ENCODE measurements at regions not wholly inside any gene's neighbourhood (a gene's known extent, or its start where the extent isn't known, plus 50 kb on each side); places are given as distances from the start of the nearest gene placed in this dataset.
"Not testable (repeated sequence)": the region's sequence is repeated elsewhere in the genome, so short reads cannot be mapped to it uniquely, and the experiment has no call there.

GRCh38 chr17:53058031-53058430, 764.7 kb upstream of the KIF2B start:
- DNase-seq (ENCODE audit: low spot score): peak; percentile 26

GRCh38 chr17:53046781-53047180, 775.9 kb upstream of the KIF2B start:
- no peak for DNase-seq (ENCODE audit: low spot score)

- DNase-seq (ENCODE audit: low spot score): no peak
These were observed 782.7 kb upstream of the KIF2B start for GRCh38 chr17:53039981-53040380.

- no peak for DNase-seq (ENCODE audit: low spot score)
These were observed 789.4 kb upstream of the KIF2B start for GRCh38 chr17:53033297-53033696.

GRCh38 chr17:53032861-53033271, 789.9 kb upstream of the KIF2B start:
- peak; percentile 83 for DNase-seq (ENCODE audit: low spot score)

- DNase-seq (ENCODE audit: low spot score): no peak
These were observed 805.5 kb upstream of the KIF2B start for GRCh38 chr17:53017227-53017626.

GRCh38 chr17:53016085-53016484, 806.6 kb upstream of the KIF2B start:
- DNase-seq (ENCODE audit: low spot score): no peak

- DNase-seq (ENCODE audit: low spot score): no peak
These were observed 810.4 kb upstream of the KIF2B start for GRCh38 chr17:53012364-53012763.

- DNase-seq (ENCODE audit: low spot score): no peak
These were observed 816.7 kb upstream of the KIF2B start for GRCh38 chr17:53006006-53006405.

GRCh38 chr17:53004902-53005301, 817.8 kb upstream of the KIF2B start:
- no peak for DNase-seq (ENCODE audit: low spot score)

GRCh38 chr17:52995881-52996280, 826.8 kb upstream of the KIF2B start:
- DNase-seq (ENCODE audit: low spot score): no peak

GRCh38 chr17:52995147-52995546, 827.6 kb upstream of the KIF2B start:
- no peak for DNase-seq (ENCODE audit: low spot score)

GRCh38 chr17:52986056-52986662, 827.6 kb upstream of the CA10 start:
- DNase-seq (ENCODE audit: low spot score): no peak

- DNase-seq (ENCODE audit: low spot score): no peak
These were observed 823.8 kb upstream of the CA10 start for GRCh38 chr17:52982331-52982730.

- no peak for DNase-seq (ENCODE audit: low spot score)
These were observed 821.4 kb upstream of the CA10 start for GRCh38 chr17:52979921-52980320.

- no peak for DNase-seq (ENCODE audit: low spot score)
These were observed 807.3 kb upstream of the CA10 start for GRCh38 chr17:52965856-52966255.

GRCh38 chr17:52961751-52962150, 803.2 kb upstream of the CA10 start:
- DNase-seq (ENCODE audit: low spot score): not testable (repeated sequence)

GRCh38 chr17:52957411-52957810, 798.9 kb upstream of the CA10 start:
- no peak for DNase-seq (ENCODE audit: low spot score)

- DNase-seq (ENCODE audit: low spot score): no peak
These were observed 788.9 kb upstream of the CA10 start for GRCh38 chr17:52947418-52947817.

- no peak for DNase-seq (ENCODE audit: low spot score)
These were observed 780.2 kb upstream of the CA10 start for GRCh38 chr17:52938623-52939230.

- DNase-seq (ENCODE audit: low spot score): no peak
These were observed 772.1 kb upstream of the CA10 start for GRCh38 chr17:52930581-52930980.

- no peak for DNase-seq (ENCODE audit: low spot score)
These were observed 771.6 kb upstream of the CA10 start for GRCh38 chr17:52930145-52930544.

- no peak for DNase-seq (ENCODE audit: low spot score)
These were observed 765.1 kb upstream of the CA10 start for GRCh38 chr17:52923658-52924057.

- DNase-seq (ENCODE audit: low spot score): no peak
These were observed 740.7 kb upstream of the CA10 start for GRCh38 chr17:52899235-52899634.
